ENCODE measurements at regions not wholly inside any gene's neighbourhood (a gene's known extent, or its start where the extent isn't known, plus 50 kb on each side); places are given as distances from the start of the nearest gene placed in this dataset.
A peak's percentile ranks its signal among the peaks of the same experiment; 100 is the strongest.

DNA sequence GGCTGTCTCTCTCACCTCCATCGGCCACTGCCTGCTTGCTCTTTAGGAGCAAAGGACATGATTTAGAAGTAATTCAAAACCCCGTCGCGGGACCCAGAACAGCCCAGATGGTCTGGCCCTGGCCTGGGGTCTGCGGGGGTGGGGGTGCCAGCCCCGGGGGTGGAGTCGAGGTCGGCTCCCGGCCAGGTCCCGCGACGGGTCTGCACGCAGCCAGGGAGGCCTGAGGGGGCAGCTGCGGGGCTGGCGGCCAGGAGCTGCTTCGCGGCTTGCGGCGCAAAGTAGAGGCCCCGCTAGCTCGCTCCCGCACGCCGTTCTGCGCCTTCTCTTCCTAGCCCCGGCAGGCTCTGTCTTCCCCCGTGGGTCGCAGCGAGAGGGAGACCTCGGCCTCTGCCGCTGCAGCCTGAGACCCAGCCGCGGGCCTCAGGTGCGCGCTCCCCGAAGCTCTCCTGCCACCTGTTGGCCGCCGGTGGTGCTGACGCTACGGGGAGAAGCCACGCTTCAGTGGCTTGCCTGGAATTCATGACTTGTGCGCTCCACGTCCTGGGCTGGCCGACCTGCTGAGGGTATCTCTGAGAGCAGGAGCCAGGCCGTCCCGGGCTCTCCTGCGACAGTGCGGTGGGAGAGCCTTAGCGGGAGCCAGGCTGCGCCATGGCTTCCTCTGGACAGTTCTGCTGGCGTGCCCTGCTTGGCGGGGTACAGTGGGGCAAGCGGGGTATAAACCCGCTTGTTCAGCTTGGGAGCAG, 157.2 kb upstream of the PITX1 start:
- Histone ChIP-seq H3K27ac (peak overlapping the region; percentile 78 to 90), H3K4me1 (peaks cover 13% of the 10 kb centered on the region; the same call in 2 of the 3 replicates), H3K4me3 (peak overlapping the region; percentile 60), H3K9me3 (no peaks in the 10 kb centered on the region), H3K4me2 (peak overlapping the region; percentile 92)
- ATAC-seq (peak; percentile 97 to 99), FAIRE-seq (no peak), DNase-seq (ENCODE audit: low read depth in 1 of 2, low spot score in 1 of 2) (peak; percentile 62 to 80)
- CTCF ChIA-PET: interaction anchor here (0.6 to 6.4 kb wide), 71 partner anchors 10 to 353 kb away, joined by 3 to 99 read pairs (median 4); partner anchors contain the start of gene PCBD2
- 18% methylated on average over 17 of the region's 54 CpGs for WGBS (ENCODE audit: missing lambda C conversion rate)
- POLR2A ChIA-PET: interaction anchor here (0.5 to 0.6 kb wide), 2 partner anchors 10 to 160 kb away, joined by 3 to 5 read pairs; no protein-coding TSS in a partner anchor
- no peak for TF ChIP-seq GATA3 (IDR thresholded peaks at IDR 0.05; ENCODE audit: borderline replicate concordance)
- TF ChIP-seq ZNF302 (CRISPR knock-in tag; IDR thresholded peaks at IDR 0.05): no peak
- TF ChIP-seq CEBPB (IDR thresholded peaks at IDR 0.05): no peak
- TF ChIP-seq BHLHE40 (IDR thresholded peaks at IDR 0.05; ENCODE audit: low read depth, low read length): no peak
- TF ChIP-seq FOSB (CRISPR knock-in tag; IDR thresholded peaks at IDR 0.05): no peak
- TF ChIP-seq, protein P1, sequence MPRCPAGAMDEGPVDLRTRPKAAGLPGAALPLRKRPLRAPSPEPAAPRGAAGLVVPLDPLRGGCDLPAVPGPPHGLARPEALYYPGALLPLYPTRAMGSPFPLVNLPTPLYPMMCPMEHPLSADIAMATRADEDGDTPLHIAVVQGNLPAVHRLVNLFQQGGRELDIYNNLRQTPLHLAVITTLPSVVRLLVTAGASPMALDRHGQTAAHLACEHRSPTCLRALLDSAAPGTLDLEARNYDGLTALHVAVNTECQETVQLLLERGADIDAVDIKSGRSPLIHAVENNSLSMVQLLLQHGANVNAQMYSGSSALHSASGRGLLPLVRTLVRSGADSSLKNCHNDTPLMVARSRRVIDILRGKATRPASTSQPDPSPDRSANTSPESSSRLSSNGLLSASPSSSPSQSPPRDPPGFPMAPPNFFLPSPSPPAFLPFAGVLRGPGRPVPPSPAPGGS (IDR thresholded peaks at IDR 0.05): no peak
- TF ChIP-seq FOSL2 (IDR thresholded peaks at IDR 0.05): no peak
- TF ChIP-seq FOSL2 (CRISPR knock-in tag; IDR thresholded peaks at IDR 0.05): no peak
- TF ChIP-seq, protein P2, sequence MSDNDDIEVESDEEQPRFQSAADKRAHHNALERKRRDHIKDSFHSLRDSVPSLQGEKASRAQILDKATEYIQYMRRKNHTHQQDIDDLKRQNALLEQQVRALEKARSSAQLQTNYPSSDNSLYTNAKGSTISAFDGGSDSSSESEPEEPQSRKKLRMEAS (IDR thresholded peaks at IDR 0.05): peak; percentile 80
- peak; percentile 97 to 99 for TF ChIP-seq RAD21 (conservative IDR thresholded peaks at IDR 0.05 in 1 of 2, IDR thresholded peaks at IDR 0.05 in 1 of 2)
- TF ChIP-seq RFX5 (IDR thresholded peaks at IDR 0.05): peak; percentile 34; the same call in 1 of the 2 replicates
- TF ChIP-seq POLR2A (IDR thresholded peaks at IDR 0.05; ENCODE audit: low read length): no peak
- TF ChIP-seq HEYL (CRISPR knock-in tag; IDR thresholded peaks at IDR 0.05): no peak
- no peak for TF ChIP-seq TFCP2L1 (CRISPR knock-in tag; IDR thresholded peaks at IDR 0.05)
- no peak for TF ChIP-seq RCOR1 (IDR thresholded peaks at IDR 0.05; ENCODE audit: low read depth, low read length)
- peak; percentile 99 for TF ChIP-seq SMC3 (IDR thresholded peaks at IDR 0.05)
- TF ChIP-seq MAZ (IDR thresholded peaks at IDR 0.05; ENCODE audit: borderline replicate concordance, low read depth, low read length): no peak
- TF ChIP-seq PHF8 (IDR thresholded peaks at IDR 0.05; ENCODE audit: borderline replicate concordance, low read depth): no peak
- TF ChIP-seq EHMT2 (IDR thresholded peaks at IDR 0.05; ENCODE audit: low read depth): no peak
- TF ChIP-seq, protein P3, sequence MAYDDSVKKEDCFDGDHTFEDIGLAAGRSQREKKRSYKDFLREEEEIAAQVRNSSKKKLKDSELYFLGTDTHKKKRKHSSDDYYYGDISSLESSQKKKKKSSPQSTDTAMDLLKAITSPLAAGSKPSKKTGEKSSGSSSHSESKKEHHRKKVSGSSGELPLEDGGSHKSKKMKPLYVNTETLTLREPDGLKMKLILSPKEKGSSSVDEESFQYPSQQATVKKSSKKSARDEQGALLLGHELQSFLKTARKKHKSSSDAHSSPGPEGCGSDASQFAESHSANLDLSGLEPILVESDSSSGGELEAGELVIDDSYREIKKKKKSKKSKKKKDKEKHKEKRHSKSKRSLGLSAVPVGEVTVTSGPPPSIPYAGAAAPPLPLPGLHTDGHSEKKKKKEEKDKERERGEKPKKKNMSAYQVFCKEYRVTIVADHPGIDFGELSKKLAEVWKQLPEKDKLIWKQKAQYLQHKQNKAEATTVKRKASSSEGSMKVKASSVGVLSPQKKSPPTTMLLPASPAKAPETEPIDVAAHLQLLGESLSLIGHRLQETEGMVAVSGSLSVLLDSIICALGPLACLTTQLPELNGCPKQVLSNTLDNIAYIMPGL (CRISPR knock-in tag; IDR thresholded peaks at IDR 0.05; ENCODE audit: borderline replicate concordance): no peak
- TF ChIP-seq, protein P4, sequence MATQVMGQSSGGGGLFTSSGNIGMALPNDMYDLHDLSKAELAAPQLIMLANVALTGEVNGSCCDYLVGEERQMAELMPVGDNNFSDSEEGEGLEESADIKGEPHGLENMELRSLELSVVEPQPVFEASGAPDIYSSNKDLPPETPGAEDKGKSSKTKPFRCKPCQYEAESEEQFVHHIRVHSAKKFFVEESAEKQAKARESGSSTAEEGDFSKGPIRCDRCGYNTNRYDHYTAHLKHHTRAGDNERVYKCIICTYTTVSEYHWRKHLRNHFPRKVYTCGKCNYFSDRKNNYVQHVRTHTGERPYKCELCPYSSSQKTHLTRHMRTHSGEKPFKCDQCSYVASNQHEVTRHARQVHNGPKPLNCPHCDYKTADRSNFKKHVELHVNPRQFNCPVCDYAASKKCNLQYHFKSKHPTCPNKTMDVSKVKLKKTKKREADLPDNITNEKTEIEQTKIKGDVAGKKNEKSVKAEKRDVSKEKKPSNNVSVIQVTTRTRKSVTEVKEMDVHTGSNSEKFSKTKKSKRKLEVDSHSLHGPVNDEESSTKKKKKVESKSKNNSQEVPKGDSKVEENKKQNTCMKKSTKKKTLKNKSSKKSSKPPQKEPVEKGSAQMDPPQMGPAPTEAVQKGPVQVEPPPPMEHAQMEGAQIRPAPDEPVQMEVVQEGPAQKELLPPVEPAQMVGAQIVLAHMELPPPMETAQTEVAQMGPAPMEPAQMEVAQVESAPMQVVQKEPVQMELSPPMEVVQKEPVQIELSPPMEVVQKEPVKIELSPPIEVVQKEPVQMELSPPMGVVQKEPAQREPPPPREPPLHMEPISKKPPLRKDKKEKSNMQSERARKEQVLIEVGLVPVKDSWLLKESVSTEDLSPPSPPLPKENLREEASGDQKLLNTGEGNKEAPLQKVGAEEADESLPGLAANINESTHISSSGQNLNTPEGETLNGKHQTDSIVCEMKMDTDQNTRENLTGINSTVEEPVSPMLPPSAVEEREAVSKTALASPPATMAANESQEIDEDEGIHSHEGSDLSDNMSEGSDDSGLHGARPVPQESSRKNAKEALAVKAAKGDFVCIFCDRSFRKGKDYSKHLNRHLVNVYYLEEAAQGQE (IDR thresholded peaks at IDR 0.05): no peak
- no peak for TF ChIP-seq KDM5A (IDR thresholded peaks at IDR 0.05)
- TF ChIP-seq EHF (CRISPR knock-in tag; IDR thresholded peaks at IDR 0.05): no peak
- TF ChIP-seq HOXB5 (CRISPR knock-in tag; IDR thresholded peaks at IDR 0.05): no peak
- TF ChIP-seq NFE2L2 (conservative IDR thresholded peaks at IDR 0.05; ENCODE audit: low read length): no peak
- TF ChIP-seq KDM1A (IDR thresholded peaks at IDR 0.05; ENCODE audit: low read depth): no peak
- TF ChIP-seq, protein P5, sequence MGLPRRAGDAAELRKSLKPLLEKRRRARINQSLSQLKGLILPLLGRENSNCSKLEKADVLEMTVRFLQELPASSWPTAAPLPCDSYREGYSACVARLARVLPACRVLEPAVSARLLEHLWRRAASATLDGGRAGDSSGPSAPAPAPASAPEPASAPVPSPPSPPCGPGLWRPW (IDR thresholded peaks at IDR 0.05): no peak
- peak in 1 of 2 experiments; percentile 47; a peak in 2 of 5 replicates for TF ChIP-seq JUN (IDR thresholded peaks at IDR 0.05)
- TF ChIP-seq POLR2AphosphoS2 (conservative IDR thresholded peaks at IDR 0.05; ENCODE audit: low read length): no peak
- TF ChIP-seq, protein P6, sequence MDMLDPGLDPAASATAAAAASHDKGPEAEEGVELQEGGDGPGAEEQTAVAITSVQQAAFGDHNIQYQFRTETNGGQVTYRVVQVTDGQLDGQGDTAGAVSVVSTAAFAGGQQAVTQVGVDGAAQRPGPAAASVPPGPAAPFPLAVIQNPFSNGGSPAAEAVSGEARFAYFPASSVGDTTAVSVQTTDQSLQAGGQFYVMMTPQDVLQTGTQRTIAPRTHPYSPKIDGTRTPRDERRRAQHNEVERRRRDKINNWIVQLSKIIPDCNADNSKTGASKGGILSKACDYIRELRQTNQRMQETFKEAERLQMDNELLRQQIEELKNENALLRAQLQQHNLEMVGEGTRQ (IDR thresholded peaks at IDR 0.05): no peak
- TF ChIP-seq EP300 (IDR thresholded peaks at IDR 0.05): no peak
- no peak for TF ChIP-seq FOXS1 (CRISPR knock-in tag; IDR thresholded peaks at IDR 0.05)
- TF ChIP-seq JUNB (IDR thresholded peaks at IDR 0.05): no peak
- no peak for TF ChIP-seq SREBF2 (IDR thresholded peaks at IDR 0.05)
- TF ChIP-seq CHD2 (IDR thresholded peaks at IDR 0.05; ENCODE audit: low read length, partially characterized antibody): no peak
- TF ChIP-seq NR3C1 (IDR thresholded peaks at IDR 0.05): no peak

All from A549 (cell line).